GM06990 (cell line): ENCODE measurements at regions not wholly inside any gene's neighbourhood (a gene's known extent, or its start where the extent isn't known, plus 50 kb on each side); places are given as distances from the start of the nearest gene placed in this dataset.

Source experiments
- DNase-seq: peaks from one replicate; pipeline ENCODE4 v3.0.0-alpha.2; 2011; ENCODE audit not compliant: insufficient read length; ENCODE audit errors: extremely low read depth
- H3K27me3 ChIP-seq: replicated peaks from 2 replicates; pipeline ENCODE4 v1.6.0; 2011; ENCODE audit warnings: low read length; ENCODE audit not compliant: control insufficient read depth, insufficient read depth
- H3K36me3 ChIP-seq: 2 replicates; pipeline ENCODE4 v1.5.1; 2011; ENCODE audit warnings: low read length; ENCODE audit not compliant: control insufficient read depth, insufficient read depth
- H3K4me3 ChIP-seq: replicated peaks from 2 replicates; pipeline ENCODE4 v1.5.1; 2011; ENCODE audit warnings: low read depth, mild to moderate bottlenecking, control low read depth, low read length
- CTCF ChIP-seq: IDR thresholded peaks from 2 replicates; pipeline ENCODE4 v1.5.1; 2011; ENCODE audit warnings: low read length, control low read depth, mild to moderate bottlenecking, inconsistent platforms; ENCODE audit not compliant: insufficient read depth, poor library complexity, severe bottlenecking

- no peak overlapping the region for H3K4me3 ChIP-seq
- no peaks in the 10 kb centered on the region for H3K36me3 ChIP-seq
- no peak for DNase-seq
- H3K27me3 ChIP-seq: no peaks in the 10 kb centered on the region; the same call in 1 of the 2 replicates
- no peak for TF ChIP-seq CTCF
These were observed 252.6 kb downstream of the NPHP4 start for GRCh38 chr1:5739561-5740078.

DNA sequence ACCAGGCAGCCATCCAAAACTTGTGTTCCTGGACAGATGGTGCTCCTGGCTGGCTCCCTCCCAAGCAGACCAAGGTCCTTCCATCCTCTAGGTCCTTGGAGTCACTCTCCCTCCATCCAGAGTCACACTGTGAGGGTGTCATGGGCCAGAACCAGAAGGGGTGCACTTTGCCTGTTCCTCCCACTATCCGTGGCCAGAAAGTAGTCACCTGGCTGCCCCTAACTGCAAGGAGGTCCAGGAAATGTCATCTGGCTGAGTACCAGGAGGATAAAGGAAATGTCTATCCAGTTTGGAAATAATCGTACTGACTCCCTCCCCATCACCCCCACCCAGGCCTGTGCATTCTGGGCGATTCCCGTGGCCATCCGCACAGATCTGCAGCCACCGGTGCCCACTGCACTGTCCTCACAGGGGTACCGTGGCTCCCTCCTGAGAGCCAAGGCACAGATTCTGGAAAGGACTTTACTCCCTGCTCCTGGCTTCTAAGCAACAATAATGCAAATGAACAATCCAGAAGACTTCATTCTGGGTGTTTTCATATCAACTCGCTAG lies 253.2 kb downstream of the NPHP4 start:
- no peaks in the 10 kb centered on the region for H3K36me3 ChIP-seq
- DNase-seq: no peak
- TF ChIP-seq CTCF: no peak
- no peaks in the 10 kb centered on the region for H3K27me3 ChIP-seq
- H3K4me3 ChIP-seq: no peak overlapping the region

- no peaks in the 10 kb centered on the region for H3K27me3 ChIP-seq
- DNase-seq: no peak
- no peak for TF ChIP-seq CTCF
- H3K36me3 ChIP-seq: no peaks in the 10 kb centered on the region
- no peak overlapping the region for H3K4me3 ChIP-seq
These were observed 255.1 kb downstream of the NPHP4 start for GRCh38 chr1:5737081-5737480.

GRCh38 chr1:5734996-5735395 lies 257.2 kb downstream of the NPHP4 start:
- Histone ChIP-seq H3K36me3 (no peaks in the 10 kb centered on the region), H3K27me3 (no peaks in the 10 kb centered on the region), H3K4me3 (no peak overlapping the region)
- no peak for DNase-seq
- no peak for TF ChIP-seq CTCF

DNA sequence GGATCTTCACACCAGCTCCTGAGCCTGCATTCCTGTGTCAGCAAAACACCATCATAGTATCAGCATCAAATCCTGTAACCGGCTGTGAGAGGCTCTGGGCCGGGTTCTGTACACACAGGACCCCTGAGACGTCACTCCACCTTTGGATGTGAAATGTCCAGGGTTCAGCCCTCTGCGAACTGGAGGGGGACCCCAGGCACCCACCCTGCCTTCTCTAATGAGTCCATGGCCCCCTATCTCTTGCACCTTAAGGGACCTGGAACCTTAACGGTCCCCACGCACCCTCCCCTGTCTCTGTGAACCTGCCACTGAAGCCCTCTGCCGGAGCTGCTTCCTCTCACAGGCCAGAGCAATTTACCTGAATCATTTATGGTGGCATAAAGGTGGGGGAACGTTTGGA lies 257.8 kb downstream of the NPHP4 start:
- Histone ChIP-seq H3K36me3 (no peaks in the 10 kb centered on the region), H3K4me3 (no peak overlapping the region), H3K27me3 (no peaks in the 10 kb centered on the region)
- no peak for DNase-seq
- no peak for TF ChIP-seq CTCF

DNA sequence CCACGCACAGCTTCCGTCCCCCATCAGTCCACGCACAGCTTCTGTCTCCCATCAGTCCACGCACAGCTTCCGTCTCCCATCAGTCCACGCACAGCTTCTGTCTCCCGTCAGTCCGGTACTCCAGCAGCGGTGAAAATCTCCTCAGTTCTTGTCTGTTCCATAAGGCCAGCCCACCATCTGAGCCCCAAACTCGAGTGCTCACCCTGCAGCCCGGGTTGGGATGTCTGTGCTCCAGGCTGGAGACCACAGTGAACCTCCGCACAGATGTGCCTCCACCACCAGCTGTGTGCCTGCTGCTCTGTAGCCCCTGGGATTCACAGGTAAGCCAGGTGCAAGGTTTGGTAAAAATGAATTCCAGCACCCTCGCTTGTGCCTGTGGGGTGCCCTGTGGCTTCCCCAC lies 258.6 kb downstream of the NPHP4 start:
- Histone ChIP-seq H3K27me3 (no peaks in the 10 kb centered on the region), H3K36me3 (no peaks in the 10 kb centered on the region), H3K4me3 (no peak overlapping the region)
- DNase-seq: no peak
- TF ChIP-seq CTCF: no peak
